Fibroblast of the aortic adventitia (primary cell): ENCODE measurements at regions not wholly inside any gene's neighbourhood (a gene's known extent, or its start where the extent isn't known, plus 50 kb on each side); places are given as distances from the start of the nearest gene placed in this dataset.

Experiments
- DNase-seq: peaks from one replicate; pipeline ENCODE4 v3.0.0-alpha.2; 2010; ENCODE audit warnings: low read depth
- H3K4me3 ChIP-seq: 2 replicates; pipeline ENCODE4 v1.5.1; 2011; ENCODE audit warnings: low read depth, mild to moderate bottlenecking, control low read depth, low read length, moderate library complexity
- TF ChIP-seq, protein P1 (sequence below): IDR thresholded peaks from 2 replicates; pipeline ENCODE4 v1.5.1; 2011; ENCODE audit warnings: mild to moderate bottlenecking, low read length, control low read depth, inconsistent platforms; ENCODE audit not compliant: insufficient read depth

DNA sequence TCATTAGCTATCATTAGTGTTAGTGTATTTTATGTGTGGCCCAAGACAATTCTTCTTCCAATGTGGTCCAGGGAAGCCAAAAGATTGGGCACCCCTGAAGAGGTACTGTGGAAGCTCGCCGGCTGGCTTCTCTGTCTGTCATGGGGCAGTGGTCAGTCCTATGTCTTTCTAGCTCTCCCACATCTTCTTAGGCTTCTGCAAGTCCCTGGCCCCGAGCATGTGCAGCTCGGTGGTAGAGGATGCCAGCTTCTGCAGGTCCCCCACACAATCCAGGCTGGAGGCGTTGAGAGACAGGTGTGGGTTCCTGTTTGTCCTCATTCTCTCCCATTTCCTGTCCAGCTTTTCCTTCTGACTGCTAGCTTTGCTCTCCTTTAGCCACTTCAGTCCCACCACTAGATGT, 134.1 kb upstream of the NALF2 start:
- no peak for DNase-seq
- TF ChIP-seq, protein P1, sequence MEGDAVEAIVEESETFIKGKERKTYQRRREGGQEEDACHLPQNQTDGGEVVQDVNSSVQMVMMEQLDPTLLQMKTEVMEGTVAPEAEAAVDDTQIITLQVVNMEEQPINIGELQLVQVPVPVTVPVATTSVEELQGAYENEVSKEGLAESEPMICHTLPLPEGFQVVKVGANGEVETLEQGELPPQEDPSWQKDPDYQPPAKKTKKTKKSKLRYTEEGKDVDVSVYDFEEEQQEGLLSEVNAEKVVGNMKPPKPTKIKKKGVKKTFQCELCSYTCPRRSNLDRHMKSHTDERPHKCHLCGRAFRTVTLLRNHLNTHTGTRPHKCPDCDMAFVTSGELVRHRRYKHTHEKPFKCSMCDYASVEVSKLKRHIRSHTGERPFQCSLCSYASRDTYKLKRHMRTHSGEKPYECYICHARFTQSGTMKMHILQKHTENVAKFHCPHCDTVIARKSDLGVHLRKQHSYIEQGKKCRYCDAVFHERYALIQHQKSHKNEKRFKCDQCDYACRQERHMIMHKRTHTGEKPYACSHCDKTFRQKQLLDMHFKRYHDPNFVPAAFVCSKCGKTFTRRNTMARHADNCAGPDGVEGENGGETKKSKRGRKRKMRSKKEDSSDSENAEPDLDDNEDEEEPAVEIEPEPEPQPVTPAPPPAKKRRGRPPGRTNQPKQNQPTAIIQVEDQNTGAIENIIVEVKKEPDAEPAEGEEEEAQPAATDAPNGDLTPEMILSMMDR, result no peak

DNA sequence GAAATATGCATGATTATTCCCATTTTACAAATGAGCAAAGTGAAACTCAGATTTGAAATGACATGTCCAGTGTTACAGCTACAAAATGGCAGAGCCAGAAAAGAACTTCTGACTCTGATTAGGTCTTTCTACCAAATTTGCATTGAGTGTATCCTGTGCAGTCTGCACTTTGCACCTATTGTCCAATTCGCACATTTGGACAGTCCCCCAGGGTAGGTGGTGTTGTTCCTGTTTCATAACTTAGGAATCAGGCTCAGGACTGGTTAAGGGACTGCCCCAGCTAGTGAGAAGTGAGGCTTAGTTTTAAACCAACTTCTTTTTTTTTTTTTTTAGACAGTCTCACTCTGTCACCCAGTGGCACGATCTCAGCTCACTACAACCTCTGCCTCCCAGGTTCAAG, 137.9 kb upstream of the NALF2 start:
- H3K4me3 ChIP-seq, result no peak overlapping the region
- TF ChIP-seq, protein P1, result no peak
- DNase-seq, result no peak

More for the DNA sequence above, 134.1 kb upstream of the NALF2 start:
- no peak overlapping the region for H3K4me3 ChIP-seq

DNA sequence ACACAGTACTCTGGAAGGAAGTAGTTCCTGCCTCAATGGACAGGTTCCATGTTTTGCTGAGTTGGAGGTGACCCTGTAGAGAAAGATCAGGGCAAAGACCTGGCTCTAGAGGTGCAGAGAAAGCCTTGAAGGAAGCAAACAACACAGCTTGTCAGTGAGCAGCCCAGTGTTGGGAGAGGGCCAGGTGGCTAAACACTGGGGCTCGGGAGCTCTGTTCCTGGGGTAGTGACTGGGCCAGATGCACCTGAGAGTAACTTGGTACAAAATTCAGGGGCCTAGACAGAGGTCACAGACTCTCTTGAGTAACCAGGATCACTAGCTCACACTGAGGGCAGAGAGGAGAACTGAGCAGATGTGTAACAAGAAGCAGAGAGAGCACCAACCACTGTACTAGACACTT, 138.4 kb upstream of the NALF2 start:
- H3K4me3 ChIP-seq, result no peak overlapping the region
- DNase-seq, result no peak
- TF ChIP-seq, protein P1, result no peak

DNA sequence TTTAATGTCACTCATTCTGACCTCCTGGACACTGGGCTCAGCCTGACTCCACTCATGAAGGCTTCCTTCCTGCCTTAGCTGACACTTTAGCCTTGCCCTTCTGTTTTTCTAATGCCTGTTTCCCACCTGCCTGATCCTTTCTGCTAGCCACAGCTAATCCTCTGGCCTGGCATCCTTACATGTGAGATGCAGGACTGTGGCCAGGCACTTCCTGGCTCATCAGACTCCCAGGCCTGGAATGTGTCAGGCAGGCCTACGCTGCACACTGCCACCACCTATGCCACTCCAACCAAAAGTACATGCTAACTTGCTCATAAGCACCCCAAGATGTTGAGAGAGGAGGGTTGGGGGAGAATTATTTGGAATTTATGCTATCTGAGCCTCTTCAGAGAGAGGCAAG, 138.8 kb upstream of the NALF2 start:
- no peak overlapping the region for H3K4me3 ChIP-seq

DNA sequence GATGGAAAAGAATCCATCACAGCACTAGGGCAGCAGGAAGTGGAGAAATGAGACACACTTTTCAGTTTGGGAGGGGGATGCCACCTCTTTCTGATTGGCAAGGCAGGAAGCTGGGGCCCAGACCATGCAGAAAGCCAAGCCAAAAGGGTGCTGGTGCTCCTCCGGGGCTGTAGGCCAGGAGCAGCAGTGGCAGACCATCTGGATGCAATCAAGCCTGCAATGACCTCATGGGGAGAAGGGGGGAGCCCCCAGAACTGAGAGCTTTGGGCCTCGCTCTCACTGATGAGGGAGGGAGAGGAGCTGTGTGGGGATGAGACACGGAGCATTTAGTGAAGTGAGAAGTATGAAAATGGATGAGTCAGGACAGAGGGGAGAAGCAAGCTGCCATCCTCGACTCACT, 141.3 kb upstream of the NALF2 start:
- H3K4me3 ChIP-seq, result no peak overlapping the region
- DNase-seq, result peak; percentile 49
- TF ChIP-seq, protein P1, result no peak

More for the DNA sequence above, 138.8 kb upstream of the NALF2 start:
- TF ChIP-seq, protein P1, result no peak
- no peak for DNase-seq

DNA sequence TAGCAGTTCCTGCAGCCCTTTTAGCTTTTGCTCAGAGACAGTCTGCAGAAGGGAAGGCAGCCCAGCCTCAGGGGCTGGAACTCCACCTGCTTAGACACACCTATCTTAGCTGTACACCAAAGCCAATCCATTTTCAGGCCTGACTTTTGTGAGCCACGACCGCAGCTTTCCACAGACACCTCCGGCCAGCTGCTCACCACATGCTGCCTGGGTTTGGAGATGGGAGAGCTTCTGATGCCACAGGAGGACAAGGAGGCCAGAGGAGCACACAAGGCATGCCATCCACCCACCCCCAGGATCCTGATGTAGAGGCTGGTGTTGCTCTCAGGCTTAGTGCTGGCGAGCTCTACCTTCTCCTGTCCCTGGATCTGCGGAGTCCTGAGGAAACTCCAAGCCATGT, 141.8 kb upstream of the NALF2 start:
- no peak for DNase-seq
- TF ChIP-seq, protein P1, result no peak

DNA sequence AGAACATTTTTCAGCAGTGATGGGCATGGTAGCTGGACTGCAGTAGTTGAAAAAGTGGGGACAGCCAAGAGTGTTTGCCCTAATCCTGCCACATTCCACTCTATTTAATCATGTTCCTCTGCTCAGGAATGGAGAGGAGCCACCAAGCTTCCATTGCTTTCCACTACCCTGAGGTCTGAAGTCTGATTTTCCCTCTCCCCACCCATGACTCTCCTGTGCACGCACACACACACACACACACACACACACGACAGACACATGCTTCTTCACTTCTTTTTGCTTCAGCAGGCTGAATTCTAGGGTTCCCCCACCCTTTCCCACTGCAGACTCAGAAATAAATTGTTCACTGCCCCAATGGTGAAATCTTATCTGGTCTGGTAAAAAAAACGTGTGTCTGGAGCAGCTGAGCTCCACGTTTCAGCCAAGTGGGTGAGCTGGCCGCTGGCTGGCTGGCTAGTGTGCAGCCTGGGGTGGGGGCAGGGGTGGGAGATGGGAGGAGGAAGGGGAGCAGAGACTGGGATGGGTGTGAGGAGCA, 142.7 kb upstream of the NALF2 start:
- no peak overlapping the region for H3K4me3 ChIP-seq
- peak; percentile 60 for DNase-seq
- TF ChIP-seq, protein P1, result no peak

More for the DNA sequence above, 141.8 kb upstream of the NALF2 start:
- no peak overlapping the region for H3K4me3 ChIP-seq
